NB4 (cell line): ENCODE measurements at regions not wholly inside any gene's neighbourhood (a gene's known extent, or its start where the extent isn't known, plus 50 kb on each side); places are given as distances from the start of the nearest gene placed in this dataset.

ENCODE experiments used
- DNase-seq: peaks from one replicate; pipeline ENCODE4 v3.0.0; 2010; ENCODE audit warnings: low read depth
- H3K4me3 ChIP-seq: one replicate; pipeline ENCODE4 v1.5.1; 2011; ENCODE audit warnings: mild to moderate bottlenecking, low read depth, low read length, moderate library complexity
- MYC ChIP-seq: IDR thresholded peaks from 2 replicates; pipeline ENCODE4 v1.6.1; 2011; ENCODE audit warnings: low read depth, low read length
- POLR2A ChIP-seq: IDR thresholded peaks from 2 replicates; pipeline ENCODE4 v1.6.1; 2011; ENCODE audit warnings: mild to moderate bottlenecking; ENCODE audit not compliant: insufficient read length; ENCODE audit errors: extremely low read depth
- TF ChIP-seq, protein P1 (sequence below): IDR thresholded peaks from one replicate; pipeline ENCODE4 v1.5.1; 2012; ENCODE audit warnings: low read depth, low read length
- TF ChIP-seq, protein P2 (sequence below): IDR thresholded peaks from 2 replicates; pipeline ENCODE4 v1.6.1; 2011; ENCODE audit warnings: low read depth, low read length

DNA sequence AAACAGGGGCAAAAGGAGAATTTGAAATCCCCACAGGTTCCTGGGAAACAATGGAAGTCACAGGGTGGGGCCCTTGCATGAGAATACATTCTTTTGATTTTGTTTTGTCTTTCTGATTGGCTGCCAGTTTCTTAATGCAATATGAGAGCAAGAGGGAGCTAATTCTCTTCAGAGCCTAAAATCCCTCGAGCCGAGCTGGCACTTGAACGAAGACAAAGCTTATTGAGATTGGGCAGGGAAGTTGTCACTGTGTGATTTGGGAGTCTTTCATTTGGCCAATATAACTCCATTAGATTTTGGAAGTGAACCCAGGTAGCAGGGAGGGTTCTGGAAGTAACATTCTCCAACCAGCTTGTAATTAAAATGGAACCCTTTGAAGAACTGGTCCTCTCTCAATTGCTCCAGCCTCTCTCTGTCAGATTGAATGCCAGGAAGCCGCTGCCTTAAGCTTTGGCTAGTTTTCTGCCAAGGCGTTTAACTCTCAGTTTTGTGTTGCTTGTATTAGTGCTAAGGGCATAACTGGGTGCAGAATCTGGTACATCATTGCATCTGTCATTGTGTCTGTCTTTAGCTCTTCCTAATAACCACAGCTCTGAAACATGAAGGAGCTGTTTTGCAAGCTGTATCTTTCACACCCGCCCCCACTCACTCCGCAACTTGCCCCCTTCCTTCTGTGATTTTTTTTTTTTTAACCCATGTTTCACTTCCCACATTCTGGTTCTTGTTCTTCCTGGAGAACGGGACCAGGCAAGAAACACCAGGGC, 272.0 kb downstream of the MAF start:
- DNase-seq: no peak
- H3K4me3 ChIP-seq: no peak overlapping the region
- TF ChIP-seq, protein P1, sequence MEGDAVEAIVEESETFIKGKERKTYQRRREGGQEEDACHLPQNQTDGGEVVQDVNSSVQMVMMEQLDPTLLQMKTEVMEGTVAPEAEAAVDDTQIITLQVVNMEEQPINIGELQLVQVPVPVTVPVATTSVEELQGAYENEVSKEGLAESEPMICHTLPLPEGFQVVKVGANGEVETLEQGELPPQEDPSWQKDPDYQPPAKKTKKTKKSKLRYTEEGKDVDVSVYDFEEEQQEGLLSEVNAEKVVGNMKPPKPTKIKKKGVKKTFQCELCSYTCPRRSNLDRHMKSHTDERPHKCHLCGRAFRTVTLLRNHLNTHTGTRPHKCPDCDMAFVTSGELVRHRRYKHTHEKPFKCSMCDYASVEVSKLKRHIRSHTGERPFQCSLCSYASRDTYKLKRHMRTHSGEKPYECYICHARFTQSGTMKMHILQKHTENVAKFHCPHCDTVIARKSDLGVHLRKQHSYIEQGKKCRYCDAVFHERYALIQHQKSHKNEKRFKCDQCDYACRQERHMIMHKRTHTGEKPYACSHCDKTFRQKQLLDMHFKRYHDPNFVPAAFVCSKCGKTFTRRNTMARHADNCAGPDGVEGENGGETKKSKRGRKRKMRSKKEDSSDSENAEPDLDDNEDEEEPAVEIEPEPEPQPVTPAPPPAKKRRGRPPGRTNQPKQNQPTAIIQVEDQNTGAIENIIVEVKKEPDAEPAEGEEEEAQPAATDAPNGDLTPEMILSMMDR: no peak
- TF ChIP-seq POLR2A: no peak
- TF ChIP-seq, protein P2, sequence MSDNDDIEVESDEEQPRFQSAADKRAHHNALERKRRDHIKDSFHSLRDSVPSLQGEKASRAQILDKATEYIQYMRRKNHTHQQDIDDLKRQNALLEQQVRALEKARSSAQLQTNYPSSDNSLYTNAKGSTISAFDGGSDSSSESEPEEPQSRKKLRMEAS: no peak
- no peak for TF ChIP-seq MYC

DNA sequence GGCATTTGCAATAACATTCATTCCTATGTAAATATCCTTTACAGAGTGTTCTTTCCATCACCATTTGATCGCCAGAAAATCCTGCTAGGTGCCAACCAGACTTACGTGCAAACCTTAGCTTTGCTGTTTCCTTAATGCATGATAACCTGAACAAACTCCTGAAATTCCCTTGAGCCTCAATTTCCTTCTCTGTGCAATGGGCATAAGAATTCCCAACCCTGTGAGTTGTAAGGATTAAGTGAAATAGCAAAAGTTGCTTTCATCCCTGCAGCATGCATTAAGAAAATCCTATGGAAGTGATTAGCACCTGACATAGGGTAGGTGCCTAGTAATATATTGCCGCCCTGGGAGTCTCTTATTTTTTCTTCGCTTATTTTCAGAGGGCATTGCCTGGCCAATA, 272.7 kb downstream of the MAF start:
- TF ChIP-seq POLR2A (no peak), MYC (no peak)
- TF ChIP-seq, protein P1: no peak
- TF ChIP-seq, protein P2: no peak
- H3K4me3 ChIP-seq: no peak overlapping the region
- DNase-seq: no peak

DNA sequence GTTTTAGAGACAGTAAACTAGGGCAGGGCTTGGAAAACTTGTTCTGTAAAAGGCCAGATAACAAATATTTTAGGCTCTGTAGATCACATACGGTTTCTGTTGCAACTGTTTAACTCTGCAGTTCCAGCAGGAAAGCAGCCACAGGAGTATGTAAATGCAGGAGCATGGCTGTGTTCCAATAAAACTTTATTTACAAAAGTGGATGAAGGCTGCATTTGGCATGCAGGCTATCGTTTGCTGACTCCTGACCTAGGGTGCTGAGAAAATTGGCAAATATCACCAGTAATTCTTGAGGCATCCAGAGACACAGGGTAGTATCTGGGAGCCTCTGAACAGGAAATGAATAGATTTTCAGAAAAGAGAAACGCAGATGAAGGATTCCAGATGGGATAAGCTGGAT, 274.0 kb downstream of the MAF start:
- no peak overlapping the region for H3K4me3 ChIP-seq
- DNase-seq: no peak
- TF ChIP-seq POLR2A (no peak), MYC (no peak)
- TF ChIP-seq, protein P1: no peak
- TF ChIP-seq, protein P2: no peak

DNA sequence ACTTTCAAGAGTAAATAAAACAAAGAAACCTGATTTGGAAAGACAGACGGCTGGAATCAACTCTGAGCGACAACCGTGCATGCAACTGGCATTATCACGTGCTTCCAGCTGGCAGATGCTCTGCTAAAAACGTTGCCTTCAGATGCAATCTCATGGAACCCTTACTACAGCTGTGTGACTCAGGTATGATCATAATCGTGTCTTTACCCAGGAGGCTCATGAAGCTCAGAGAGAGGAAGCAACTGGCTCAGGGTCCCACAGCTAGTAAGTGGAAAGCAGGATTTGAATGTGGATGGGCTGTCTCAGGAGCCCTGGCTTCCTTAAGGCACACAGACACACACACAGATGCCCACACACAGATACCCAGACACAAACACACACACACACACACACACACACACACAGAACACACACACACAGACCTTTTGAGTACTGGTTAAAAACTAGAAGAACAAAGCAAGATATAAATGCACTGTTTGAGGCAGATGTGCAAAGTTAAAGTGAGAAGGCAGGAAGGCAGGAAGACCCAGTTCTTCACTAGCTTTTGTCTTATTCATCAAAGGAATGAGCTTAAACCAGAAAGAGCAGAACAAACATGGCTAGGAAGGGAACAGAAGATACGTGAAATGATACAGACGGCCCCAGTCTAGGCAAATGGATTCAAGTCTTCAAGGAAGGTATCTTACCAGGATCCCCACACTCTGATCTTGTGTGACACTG, 275.2 kb downstream of the MAF start:
- no peak for DNase-seq
- TF ChIP-seq, protein P2: no peak
- TF ChIP-seq MYC: no peak
- TF ChIP-seq, protein P1: no peak
- no peak for TF ChIP-seq POLR2A

DNA sequence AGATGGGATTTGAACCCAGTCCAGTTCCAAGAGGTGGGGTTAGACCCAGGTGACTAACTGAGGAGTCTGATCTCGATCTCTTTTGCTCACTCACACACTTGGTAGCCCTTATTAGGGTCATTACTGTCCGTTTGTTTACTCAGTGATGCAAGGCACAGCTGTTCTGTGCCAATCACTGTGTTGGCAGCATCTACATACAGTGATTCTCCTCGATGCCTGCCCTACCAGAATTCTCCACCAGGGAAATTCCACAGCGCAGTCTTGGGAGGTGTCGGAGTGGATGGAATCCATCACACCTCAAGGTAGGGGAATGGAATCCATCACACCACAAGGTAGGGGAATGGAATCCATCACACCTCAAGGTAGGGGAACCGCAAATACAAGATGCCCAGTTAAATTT, 279.6 kb downstream of the MAF start:
- TF ChIP-seq MYC (no peak), POLR2A (no peak)
- TF ChIP-seq, protein P1: no peak
- TF ChIP-seq, protein P2: no peak
- no peak overlapping the region for H3K4me3 ChIP-seq
- no peak for DNase-seq

More for the DNA sequence above, 275.2 kb downstream of the MAF start:
- no peak overlapping the region for H3K4me3 ChIP-seq
